HG03571 (cell line): ENCODE measurements at regions not wholly inside any gene's neighbourhood (a gene's known extent, or its start where the extent isn't known, plus 50 kb on each side); places are given as distances from the start of the nearest gene placed in this dataset.

Source experiments
- ATAC-seq: cut with Tn5 transposase; IDR thresholded peaks from one replicate; pipeline ENCODE4 v1.9.1; 2021; ENCODE audit not compliant: unreplicated experiment

- ATAC-seq, result no peak
These were observed 521.6 kb downstream of the PLPP3 start for GRCh38 chr1:56057466-56058405.

DNA sequence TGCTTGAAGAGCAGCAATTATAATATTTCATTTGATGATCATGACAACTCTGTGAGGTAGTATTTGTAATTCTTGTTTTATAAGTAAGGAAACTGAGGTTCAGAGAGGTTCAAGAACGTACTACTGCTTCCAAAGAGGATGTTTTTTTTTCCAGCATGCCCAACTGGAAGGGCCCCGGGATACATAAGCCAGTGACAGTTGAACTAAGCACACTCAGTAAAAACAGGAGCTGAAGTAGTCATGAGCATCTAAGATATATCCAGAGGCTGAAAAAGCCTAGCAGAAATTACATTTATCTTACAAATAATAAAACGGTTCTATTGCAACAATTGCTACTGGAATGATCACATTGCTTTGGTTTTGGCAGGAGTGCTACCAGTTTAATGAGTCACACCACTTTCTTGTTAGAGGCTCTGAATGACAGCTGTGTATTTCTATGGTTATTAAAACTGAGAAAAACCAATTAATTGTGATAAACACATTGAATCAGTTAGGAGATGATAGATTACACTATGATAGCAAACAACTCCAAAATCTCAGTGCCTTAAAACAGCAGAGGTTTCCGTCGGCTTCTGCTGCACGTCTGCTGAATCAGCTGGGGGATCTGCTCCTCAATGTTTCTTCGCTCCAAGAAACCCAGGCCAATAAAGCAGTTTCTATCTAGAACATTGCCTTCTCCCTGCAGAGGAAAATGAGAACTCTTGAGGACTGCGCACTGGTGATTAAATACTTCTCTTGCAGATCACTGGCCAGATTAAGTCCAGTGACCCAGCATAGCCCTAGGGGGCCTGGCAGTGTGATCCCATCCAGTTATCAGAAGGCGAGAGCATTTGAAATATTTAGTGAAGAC, 522.7 kb downstream of the PLPP3 start:
- no peak for ATAC-seq

DNA sequence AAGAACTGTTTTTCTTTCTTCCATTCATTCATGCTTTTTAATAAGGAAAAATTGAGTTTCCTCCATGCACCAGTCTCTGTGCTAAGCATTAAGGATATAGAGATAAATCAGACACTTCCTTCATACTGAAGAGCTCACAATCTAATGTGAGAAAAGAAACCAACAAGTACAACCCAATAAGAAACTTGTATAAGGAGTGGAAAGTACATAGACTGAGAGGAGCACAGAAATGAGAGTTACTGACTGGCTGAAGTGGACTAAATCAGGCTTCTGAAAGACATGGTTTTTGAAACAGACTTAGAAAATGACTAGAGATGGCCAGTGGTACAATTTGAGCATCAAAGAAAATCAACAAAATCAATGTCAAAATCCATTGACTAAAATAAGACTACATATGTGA, 524.4 kb downstream of the PLPP3 start:
- ATAC-seq, result no peak

- ATAC-seq, result no peak
These were observed 527.3 kb downstream of the PLPP3 start for GRCh38 chr1:56052041-56052440.

DNA sequence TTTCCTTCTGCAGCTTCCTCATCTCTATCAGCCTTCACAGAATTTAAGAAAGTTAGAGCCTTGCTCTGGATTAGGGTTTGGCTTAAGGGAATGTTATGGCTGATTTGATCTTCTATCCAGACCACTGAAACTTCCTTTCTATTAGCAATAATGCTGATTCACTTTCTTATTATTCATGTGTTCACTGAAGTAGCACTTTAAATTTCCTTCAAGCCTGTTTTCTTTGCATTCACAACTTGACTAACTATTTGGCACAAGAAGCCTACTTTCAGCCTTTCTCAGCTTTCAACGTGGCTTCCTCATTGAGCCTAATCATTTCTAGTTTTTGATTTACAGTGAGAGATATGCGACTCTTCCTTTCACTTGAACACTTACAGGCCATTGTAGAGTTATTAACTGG, 528.5 kb downstream of the PLPP3 start:
- ATAC-seq, result no peak

- no peak for ATAC-seq
These were observed 533.9 kb downstream of the PLPP3 start for GRCh38 chr1:56045477-56045876.

DNA sequence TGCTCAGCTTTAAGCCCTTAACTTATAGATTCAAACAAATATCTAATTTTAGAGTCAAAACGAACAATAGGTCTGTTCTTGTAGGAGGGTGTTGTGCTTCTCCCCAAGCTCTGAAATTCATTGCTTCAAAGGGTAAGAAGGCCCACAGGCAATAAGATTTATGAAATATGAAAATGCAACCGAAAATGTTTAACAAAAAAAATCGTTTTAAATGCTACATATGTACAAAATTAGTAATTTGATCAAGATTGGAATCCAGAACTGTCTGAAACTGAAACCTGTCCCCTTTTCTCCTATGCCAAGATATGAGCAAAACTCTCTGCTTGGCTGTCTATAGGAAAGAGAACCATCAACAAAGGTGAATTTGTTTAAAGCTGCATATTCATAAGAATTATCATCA, 534.3 kb downstream of the PLPP3 start:
- no peak for ATAC-seq

GRCh38 chr1:56036479-56036878, 542.9 kb downstream of the PLPP3 start:
- ATAC-seq, result no peak

DNA sequence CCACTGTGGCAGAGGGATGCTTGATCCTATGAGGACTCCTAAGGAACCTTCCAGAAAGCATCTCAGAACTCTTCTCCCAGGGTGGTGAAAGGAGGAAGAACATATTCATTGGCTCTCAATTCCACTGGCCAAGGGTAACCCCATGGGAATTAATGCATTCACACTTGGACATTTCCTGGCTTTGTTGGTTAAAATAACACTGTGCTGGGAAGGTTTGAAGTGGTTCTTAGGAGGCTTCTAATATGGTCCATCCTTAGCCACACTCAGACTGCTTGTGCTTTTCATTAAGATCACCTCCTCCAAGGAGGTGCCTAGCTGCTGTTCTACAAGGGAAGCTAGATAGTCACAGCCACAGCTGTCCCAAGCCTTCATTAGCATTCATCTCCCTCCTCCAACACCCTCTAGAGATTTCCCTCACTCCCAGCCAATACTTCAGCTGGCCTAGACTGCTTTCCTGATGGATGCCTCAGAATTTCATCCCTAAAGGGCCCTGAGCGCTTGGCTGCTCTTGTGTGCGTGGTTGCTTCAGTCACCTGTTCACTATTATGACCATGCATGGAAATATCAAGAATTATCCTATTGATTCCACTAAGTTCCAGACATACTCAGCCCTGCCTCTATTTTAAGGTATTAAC, 544.4 kb downstream of the PLPP3 start:
- ATAC-seq, result no peak

DNA sequence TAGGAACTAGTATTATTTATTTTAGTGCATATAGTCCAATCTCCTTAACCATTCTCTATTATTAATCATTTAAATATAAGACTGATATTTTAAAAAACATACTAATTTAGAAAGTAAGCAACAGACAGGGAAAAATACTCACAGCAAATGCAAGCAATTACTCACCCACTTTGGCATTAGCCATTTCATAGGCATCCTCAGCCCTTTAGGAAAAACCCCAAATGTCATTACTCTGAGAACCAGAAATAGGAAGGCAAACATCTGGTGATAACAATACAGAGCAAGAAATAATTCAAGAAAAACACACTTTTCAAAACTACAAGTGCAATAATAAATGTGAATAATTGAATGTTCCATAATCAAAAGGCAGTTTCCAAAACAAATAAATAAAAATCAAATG, 545.1 kb downstream of the PLPP3 start:
- ATAC-seq, result no peak

DNA sequence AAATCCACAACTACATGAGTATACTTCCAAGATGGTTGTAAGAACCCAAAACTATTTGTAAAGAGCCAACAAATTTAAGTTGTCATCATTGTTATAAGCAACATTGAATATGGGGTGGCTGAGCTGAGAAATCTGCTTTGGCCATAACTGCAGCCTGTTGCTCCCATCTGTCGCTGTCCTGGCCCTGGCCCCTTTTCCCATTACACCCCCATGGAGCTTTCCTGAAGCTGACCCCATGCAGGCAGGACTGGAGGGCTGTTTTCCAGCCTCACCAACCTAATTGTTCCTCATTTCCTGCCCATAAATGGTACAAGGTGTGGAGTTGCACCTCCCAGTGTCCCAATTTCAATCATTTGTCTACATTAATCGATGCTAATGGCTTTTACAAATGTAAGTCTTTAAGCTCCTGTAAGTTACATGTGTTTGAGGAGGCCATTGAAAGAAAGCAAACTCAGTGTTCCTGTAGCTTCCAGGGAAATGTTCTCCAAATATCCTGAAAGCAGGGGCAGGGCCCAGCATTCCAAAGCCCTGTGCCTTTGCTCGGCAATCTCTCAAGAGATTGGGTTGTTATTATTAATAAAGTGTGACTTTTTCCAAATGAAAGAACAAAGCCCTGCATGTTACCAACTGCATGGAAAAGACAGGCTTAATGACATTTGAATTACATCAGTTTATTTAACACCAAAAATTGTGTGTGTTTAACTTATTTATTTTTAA, 545.9 kb downstream of the PLPP3 start:
- no peak for ATAC-seq

DNA sequence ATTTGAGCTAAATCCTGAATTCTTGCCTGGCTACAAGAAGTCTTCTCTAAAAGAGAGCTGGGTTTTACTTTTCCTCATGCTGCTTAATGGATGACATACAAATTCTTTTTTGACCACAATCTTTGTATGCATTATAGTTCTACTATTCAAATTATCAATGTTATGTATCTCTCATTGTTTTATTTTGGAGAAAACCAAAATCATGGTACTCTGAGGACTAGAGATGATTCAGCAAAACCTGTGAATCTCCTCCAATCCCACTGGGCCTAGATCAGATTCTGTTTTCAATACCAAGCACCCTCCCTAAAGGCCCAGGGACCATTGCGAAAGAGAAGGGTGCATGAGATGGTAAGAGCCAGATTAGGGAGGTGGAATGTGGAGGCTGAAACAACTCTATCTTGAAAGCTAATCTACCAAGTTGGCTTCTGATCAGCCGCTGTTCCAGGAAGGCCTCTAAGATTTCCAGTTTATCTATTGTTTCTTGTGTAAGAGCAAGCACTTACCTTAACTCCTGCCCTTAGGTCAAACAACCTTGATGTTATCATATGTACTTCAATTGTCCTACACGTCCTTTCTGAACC, 547.2 kb downstream of the PLPP3 start:
- no peak for ATAC-seq

- no peak for ATAC-seq
These were observed 548.4 kb downstream of the PLPP3 start for GRCh38 chr1:56031001-56031400.

GRCh38 chr1:56029319-56030003, 549.9 kb downstream of the PLPP3 start:
- no peak for ATAC-seq

DNA sequence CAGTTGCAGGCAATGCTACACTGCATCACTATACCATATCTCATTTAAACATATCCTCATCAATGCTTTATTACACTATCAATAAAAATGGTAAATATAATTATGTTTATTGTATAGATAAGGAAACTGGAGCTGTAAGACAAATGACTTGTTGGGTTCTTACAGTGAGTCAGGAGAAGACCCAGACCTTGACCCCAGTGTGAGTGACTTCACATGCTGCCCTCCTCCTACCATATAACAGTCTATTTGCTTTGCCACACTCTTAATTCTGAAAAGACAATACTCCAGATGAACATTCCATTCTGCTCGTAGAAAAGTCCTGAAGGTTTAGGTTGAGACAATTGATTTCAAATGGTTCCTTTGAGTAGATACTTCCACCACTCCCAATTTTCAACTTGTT, 550.5 kb downstream of the PLPP3 start:
- no peak for ATAC-seq

DNA sequence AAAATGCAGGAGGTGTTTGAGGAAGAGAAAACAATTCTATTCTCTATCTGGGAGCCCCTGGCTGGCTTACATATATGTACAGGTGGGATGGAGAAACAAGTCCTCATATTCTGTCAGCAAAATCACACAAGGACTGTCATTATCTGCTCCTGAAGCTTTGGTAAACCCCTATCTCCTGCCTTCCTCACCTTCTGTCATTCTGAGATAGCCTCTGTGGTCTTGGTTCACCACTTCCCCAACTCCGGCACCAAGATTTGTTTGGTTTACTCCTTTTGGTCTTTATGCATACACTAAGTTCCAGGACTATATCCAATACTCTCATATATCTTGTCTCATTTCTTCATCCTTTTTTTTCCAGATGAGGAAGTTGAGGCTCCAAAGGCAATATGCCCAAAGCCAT, 551.1 kb downstream of the PLPP3 start:
- no peak for ATAC-seq

DNA sequence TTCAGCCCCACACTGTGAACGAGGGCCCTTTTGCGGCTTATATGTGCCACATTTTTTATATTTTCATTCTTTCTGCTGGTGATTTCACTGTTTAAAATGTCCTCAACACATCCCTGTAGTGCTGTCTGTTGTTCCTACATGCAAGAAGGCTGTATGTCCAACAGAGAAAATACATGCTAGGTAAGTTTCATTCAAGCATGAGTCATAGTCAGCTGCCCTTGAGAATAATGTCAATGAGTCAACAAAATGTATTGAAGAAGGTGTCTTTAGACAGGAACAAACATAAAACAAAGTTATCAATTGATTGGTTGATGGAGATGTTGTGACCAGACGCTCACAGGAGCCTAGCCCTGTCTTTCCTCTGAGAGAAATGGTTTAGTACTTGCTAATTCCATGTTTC, 553.4 kb downstream of the PLPP3 start:
- ATAC-seq, result no peak

GRCh38 chr1:56024155-56024554, 555.2 kb downstream of the PLPP3 start:
- no peak for ATAC-seq

GRCh38 chr1:56019922-56020321, 559.4 kb downstream of the PLPP3 start:
- ATAC-seq, result no peak

DNA sequence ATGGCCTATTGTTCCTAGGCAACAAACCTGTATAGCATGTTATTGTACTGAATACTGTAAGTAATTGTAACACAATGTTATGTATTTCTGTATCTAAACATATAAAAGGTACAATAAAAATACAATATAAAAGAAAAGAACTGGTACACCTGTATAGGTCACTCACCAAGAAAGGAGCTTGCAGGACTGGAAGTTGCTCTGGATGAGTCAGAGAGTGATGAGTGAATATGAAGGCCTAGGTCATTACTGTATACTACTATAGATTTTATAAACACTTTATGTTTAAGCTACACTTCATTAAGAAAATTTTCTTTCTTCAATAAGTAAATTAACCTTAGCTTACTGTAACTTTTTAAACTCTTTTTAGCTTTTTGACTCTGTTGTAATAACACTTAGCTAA, 559.9 kb downstream of the PLPP3 start:
- ATAC-seq, result no peak
